ENCODE measurements at regions not wholly inside any gene's neighbourhood (a gene's known extent, or its start where the extent isn't known, plus 50 kb on each side); places are given as distances from the start of the nearest gene placed in this dataset. TPM values are rescaled to one million over a fixed set of nuclear protein-coding genes. Genes with fewer than 3 reads are reported as not detected.

DNA sequence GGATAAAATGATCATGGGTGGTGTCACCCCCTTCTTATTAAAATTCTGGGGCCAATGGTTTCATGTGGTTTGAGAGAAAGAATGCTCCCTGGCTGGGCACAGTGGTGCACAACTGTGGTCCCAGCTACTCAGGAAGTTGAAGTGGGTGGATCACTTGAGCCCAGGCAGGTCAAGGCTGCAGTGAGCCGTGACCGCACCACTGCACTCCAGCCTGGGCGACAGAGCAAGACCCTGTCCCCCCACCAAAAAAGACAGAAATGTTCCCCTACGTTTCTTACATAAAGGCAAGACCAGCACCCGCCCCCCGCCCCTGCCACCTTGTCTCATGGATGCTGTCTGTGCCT, 53.0 kb upstream of the ID2 start:
- no peaks in the 10 kb centered on the region for H3K27me3 ChIP-seq (replicated peaks; ENCODE audit: insufficient read depth)
- H3K9me2 ChIP-seq (ENCODE audit: insufficient read depth) = no peaks in the 10 kb centered on the region
- TF ChIP-seq EZH2 (IDR thresholded peaks at IDR 0.05; ENCODE audit: insufficient read depth, poor library complexity, severe bottlenecking) (no peak), EZH2phosphoT487 (IDR thresholded peaks at IDR 0.05; ENCODE audit: insufficient read depth, low read depth) (no peak)
- WGBS, 2 experiments (ENCODE audit: low coverage in 1 of 2, low lambda C conversion rate in 2 of 2, missing lambda C conversion rate in 2 of 2) = 90 to 92% methylated on average over 6 of the region's 6 CpGs
- no peak overlapping the region for H3K27ac ChIP-seq
- H3K4me2 ChIP-seq (ENCODE audit: unreplicated experiment) = no peak overlapping the region
- no peaks in the 10 kb centered on the region for H3K9me3 ChIP-seq (ENCODE audit: low read depth)
- H4K20me1 ChIP-seq (ENCODE audit: insufficient read depth) = no peaks in the 10 kb centered on the region
- no peak overlapping the region for H3K4me3 ChIP-seq
- H3K36me3 ChIP-seq (ENCODE audit: low read depth) = no peaks in the 10 kb centered on the region
- no peaks in the 10 kb centered on the region for H3F3A ChIP-seq (ENCODE audit: insufficient read depth)
- no peak overlapping the region for H2AFZ ChIP-seq
- no peak for DNase-seq
- in situ Hi-C loops (cut with MboI) = no loop called here
- H3K79me2 ChIP-seq (ENCODE audit: insufficient read depth) = no peaks in the 10 kb centered on the region
- peaks cover 7% of the 10 kb centered on the region; the same call in 1 of the 2 replicates for H3K4me1 ChIP-seq (ENCODE audit: insufficient read depth)
- H3K9ac ChIP-seq = no peak overlapping the region

DNA sequence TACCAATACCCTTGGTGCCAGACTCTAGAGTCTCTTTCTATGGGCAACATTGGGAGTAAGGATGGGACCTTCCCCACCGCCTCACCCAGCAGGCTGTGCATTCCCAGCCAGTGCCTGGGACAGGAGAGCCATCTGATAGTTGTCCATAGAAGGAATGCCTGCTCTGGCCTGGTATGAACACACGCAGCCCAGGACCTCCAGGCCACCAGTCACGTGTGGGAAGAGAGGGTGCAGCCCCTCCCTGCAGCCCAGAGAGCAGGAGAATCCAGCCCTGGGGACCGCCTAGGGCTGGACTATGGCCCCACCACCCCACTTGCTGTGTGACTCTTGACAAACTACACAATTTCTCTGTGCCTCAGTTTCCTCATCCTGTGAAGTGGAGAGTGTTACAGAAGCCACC, 52.5 kb upstream of the ID2 start:
- H3K27ac ChIP-seq = no peak overlapping the region
- H3K9ac ChIP-seq = no peak overlapping the region
- DNase-seq = no peak
- H3K36me3 ChIP-seq (ENCODE audit: low read depth) = no peaks in the 10 kb centered on the region
- WGBS, 2 experiments (ENCODE audit: low coverage in 1 of 2, low lambda C conversion rate in 2 of 2, missing lambda C conversion rate in 2 of 2) = 72 to 94% methylated on average over 4 of the region's 4 CpGs
- H2AFZ ChIP-seq = no peak overlapping the region
- H3F3A ChIP-seq (ENCODE audit: insufficient read depth) = no peaks in the 10 kb centered on the region
- H4K20me1 ChIP-seq (ENCODE audit: insufficient read depth) = no peaks in the 10 kb centered on the region
- no peak overlapping the region for H3K4me2 ChIP-seq (ENCODE audit: unreplicated experiment)
- in situ Hi-C loops (cut with MboI) = no loop called here
- no peak overlapping the region for H3K4me3 ChIP-seq
- no peaks in the 10 kb centered on the region for H3K9me2 ChIP-seq (ENCODE audit: insufficient read depth)
- TF ChIP-seq EZH2phosphoT487 (IDR thresholded peaks at IDR 0.05; ENCODE audit: insufficient read depth, low read depth) = no peak
- no peak for TF ChIP-seq EZH2 (IDR thresholded peaks at IDR 0.05; ENCODE audit: insufficient read depth, poor library complexity, severe bottlenecking)
- no peaks in the 10 kb centered on the region for H3K9me3 ChIP-seq (ENCODE audit: low read depth)
- peaks cover 12% of the 10 kb centered on the region for H3K4me1 ChIP-seq (ENCODE audit: insufficient read depth)
- H3K27me3 ChIP-seq (replicated peaks; ENCODE audit: insufficient read depth) = no peaks in the 10 kb centered on the region
- no peaks in the 10 kb centered on the region for H3K79me2 ChIP-seq (ENCODE audit: insufficient read depth)

DNA sequence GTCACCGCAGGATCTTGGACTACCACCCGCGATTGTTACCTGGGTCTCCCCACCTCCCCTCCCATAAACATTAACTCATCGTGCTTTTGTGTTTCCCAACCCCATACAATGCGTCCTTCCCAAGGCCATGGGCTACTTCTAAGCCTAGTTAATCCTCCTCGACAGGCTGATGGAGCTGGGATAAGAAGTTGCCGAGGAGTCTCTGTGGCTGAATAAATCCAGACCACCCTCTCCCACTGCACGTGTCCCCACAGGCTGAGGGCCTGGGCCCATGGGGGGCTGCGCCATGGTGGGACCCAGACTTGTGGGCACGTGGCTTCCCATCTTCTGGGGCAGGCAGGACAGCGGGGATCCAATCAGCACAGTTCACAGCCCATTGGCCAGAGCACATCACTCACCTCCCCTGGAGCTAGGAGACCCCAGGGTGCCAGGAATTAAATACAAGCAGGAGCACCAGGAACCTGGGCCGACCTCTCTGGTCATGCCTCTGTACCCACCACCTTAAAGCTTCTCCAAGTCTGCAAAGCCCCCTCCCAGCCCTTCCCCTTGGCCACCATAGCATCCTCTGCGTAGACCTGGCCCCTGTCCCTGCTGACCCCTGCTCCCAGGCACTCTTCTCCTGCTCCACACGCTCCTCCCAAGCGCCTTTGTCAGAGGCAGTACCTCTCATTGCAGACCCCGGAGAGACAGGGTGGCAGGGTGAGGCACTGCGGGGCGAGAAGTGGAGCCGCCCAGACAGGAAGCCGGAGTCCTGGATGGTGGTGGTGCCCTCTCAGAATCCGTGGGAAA, 51.0 kb upstream of the ID2 start:
- H3K4me1 ChIP-seq (ENCODE audit: insufficient read depth) = peaks cover 16% of the 10 kb centered on the region

GRCh38 chr2:8631465-8632005, 50.3 kb upstream of the ID2 start:
- Histone ChIP-seq H3K4me2 (ENCODE audit: unreplicated experiment) (no peak overlapping the region), H3K27ac (no peak overlapping the region), H3K9me3 (ENCODE audit: low read depth) (no peaks in the 10 kb centered on the region), H3K9ac (no peak overlapping the region), H3K79me2 (ENCODE audit: insufficient read depth) (no peaks in the 10 kb centered on the region), H3K36me3 (ENCODE audit: low read depth) (no peaks in the 10 kb centered on the region), H4K20me1 (ENCODE audit: insufficient read depth) (no peaks in the 10 kb centered on the region), H3K9me2 (ENCODE audit: insufficient read depth) (no peaks in the 10 kb centered on the region), H2AFZ (no peak overlapping the region), H3K4me3 (no peak overlapping the region), H3K27me3 (replicated peaks; ENCODE audit: insufficient read depth) (no peaks in the 10 kb centered on the region), H3F3A (ENCODE audit: insufficient read depth) (no peaks in the 10 kb centered on the region), H3K4me1 (ENCODE audit: insufficient read depth) (peaks cover 20% of the 10 kb centered on the region)
- 92% methylated on average over 10 of the region's 10 CpGs for WGBS, 2 experiments (ENCODE audit: low coverage in 1 of 2, low lambda C conversion rate in 2 of 2, missing lambda C conversion rate in 2 of 2)
- DNase-seq = no peak
- TF ChIP-seq EZH2phosphoT487 (IDR thresholded peaks at IDR 0.05; ENCODE audit: insufficient read depth, low read depth) (no peak), EZH2 (IDR thresholded peaks at IDR 0.05; ENCODE audit: insufficient read depth, poor library complexity, severe bottlenecking) (no peak)
- in situ Hi-C loops (cut with MboI) = no loop called here

More for the DNA sequence above, 51.0 kb upstream of the ID2 start:
- H3K27ac ChIP-seq = no peak overlapping the region
- H3K9me2 ChIP-seq (ENCODE audit: insufficient read depth) = no peaks in the 10 kb centered on the region
- H3K9ac ChIP-seq = no peak overlapping the region
- no peaks in the 10 kb centered on the region for H3K79me2 ChIP-seq (ENCODE audit: insufficient read depth)
- H3K4me2 ChIP-seq (ENCODE audit: unreplicated experiment) = no peak overlapping the region
- H3K9me3 ChIP-seq (ENCODE audit: low read depth) = no peaks in the 10 kb centered on the region
- WGBS, 2 experiments (ENCODE audit: low coverage in 1 of 2, low lambda C conversion rate in 2 of 2, missing lambda C conversion rate in 2 of 2) = 90 to 92% methylated on average over 19 to 21 of the region's 21 CpGs
- TF ChIP-seq EZH2phosphoT487 (IDR thresholded peaks at IDR 0.05; ENCODE audit: insufficient read depth, low read depth) (no peak), EZH2 (IDR thresholded peaks at IDR 0.05; ENCODE audit: insufficient read depth, poor library complexity, severe bottlenecking) (no peak)
- H3K36me3 ChIP-seq (ENCODE audit: low read depth) = no peaks in the 10 kb centered on the region
- DNase-seq = no peak
- H3K27me3 ChIP-seq (replicated peaks; ENCODE audit: insufficient read depth) = no peaks in the 10 kb centered on the region
- H3K4me3 ChIP-seq = no peak overlapping the region
- in situ Hi-C loops (cut with MboI) = no loop called here
- no peaks in the 10 kb centered on the region for H3F3A ChIP-seq (ENCODE audit: insufficient read depth)
- H2AFZ ChIP-seq = no peak overlapping the region
- no peaks in the 10 kb centered on the region for H4K20me1 ChIP-seq (ENCODE audit: insufficient read depth)

Small RNAs in the stretch of these regions (small RNA-seq; reads per million reads assigned to genes)
- not detected for gene AC092580.3 (ENCODE audit: low read depth, low replicate concordance)
- gene RNU6ATAC37P (ENCODE audit: low read depth, low replicate concordance) = not detected
- gene SNRPEP5 (ENCODE audit: low read depth, low replicate concordance) = not detected

Data from GM23248 (cell line).